Prostate gland (tissue), 2 donors: ENCODE measurements at regions not wholly inside any gene's neighbourhood (a gene's known extent, or its start where the extent isn't known, plus 50 kb on each side); places are given as distances from the start of the nearest gene placed in this dataset.

ENCODE experiments used
- CTCF ChIP-seq, 4 experiments: fragments of 200-600 bp in 2 of 4; fragments of 450-650 bp in 2 of 4; sonication (generic) in 2 of 4; IDR thresholded peaks; 1 replicate in 3 of 4; 2 replicates in 1 of 4; pipeline ENCODE4 v1.5.1; 2016 to 2019; ENCODE audit warnings: antibody characterized with exemption in 4 of 4, mild to moderate bottlenecking in 2 of 4, moderate library complexity in 2 of 4
- POLR2AphosphoS5 ChIP-seq: sonication (generic); formaldehyde crosslinking; IDR thresholded peaks from one replicate; pipeline ENCODE4 v1.6.1; 2017; ENCODE audit warnings: antibody characterized with exemption

- TF ChIP-seq CTCF (IDR thresholded peaks at IDR 0.05) (no peak), POLR2AphosphoS5 (no peak)
Measured at GRCh38 chr11:33452836-33453624, 195.8 kb downstream of the HIPK3 start.
